GM06990 (cell line): ENCODE measurements at regions not wholly inside any gene's neighbourhood (a gene's known extent, or its start where the extent isn't known, plus 50 kb on each side); places are given as distances from the start of the nearest gene placed in this dataset.

Experiments used
- DNase-seq: peaks from one replicate; pipeline ENCODE4 v3.0.0-alpha.2; 2011; ENCODE audit not compliant: insufficient read length; ENCODE audit errors: extremely low read depth
- H3K27me3 ChIP-seq: replicated peaks from 2 replicates; pipeline ENCODE4 v1.6.0; 2011; ENCODE audit warnings: low read length; ENCODE audit not compliant: control insufficient read depth, insufficient read depth
- H3K36me3 ChIP-seq: 2 replicates; pipeline ENCODE4 v1.5.1; 2011; ENCODE audit warnings: low read length; ENCODE audit not compliant: control insufficient read depth, insufficient read depth
- H3K4me3 ChIP-seq: replicated peaks from 2 replicates; pipeline ENCODE4 v1.5.1; 2011; ENCODE audit warnings: low read depth, mild to moderate bottlenecking, control low read depth, low read length
- TF ChIP-seq, protein P1 (sequence below): IDR thresholded peaks from 2 replicates; pipeline ENCODE4 v1.5.1; 2011; ENCODE audit warnings: low read length, control low read depth, mild to moderate bottlenecking, inconsistent platforms; ENCODE audit not compliant: insufficient read depth, poor library complexity, severe bottlenecking

DNA sequence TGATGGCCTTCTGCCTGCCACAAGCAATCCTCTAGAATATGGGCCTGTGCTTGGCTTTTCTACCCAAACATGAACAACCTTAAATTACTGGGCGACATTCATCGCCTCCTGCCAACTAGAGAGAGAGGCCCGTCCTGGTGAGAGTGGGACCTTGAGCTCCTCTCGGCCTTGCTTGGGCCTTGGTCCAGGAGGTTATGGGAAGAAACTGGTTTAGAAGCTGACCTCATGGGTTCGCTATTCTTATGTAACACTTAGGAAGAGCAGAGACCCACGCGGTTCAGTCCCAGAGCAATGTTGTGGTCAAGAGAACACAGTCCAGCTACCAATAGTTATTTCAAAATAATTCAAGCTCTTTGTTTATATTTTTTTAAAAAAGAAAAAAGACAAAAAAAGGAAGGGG is 176.3 kb upstream of the ZNF32 start:
- no peak for DNase-seq
- Histone ChIP-seq H3K4me3 (no peak overlapping the region), H3K27me3 (no peaks in the 10 kb centered on the region), H3K36me3 (no peaks in the 10 kb centered on the region)
- TF ChIP-seq, protein P1, sequence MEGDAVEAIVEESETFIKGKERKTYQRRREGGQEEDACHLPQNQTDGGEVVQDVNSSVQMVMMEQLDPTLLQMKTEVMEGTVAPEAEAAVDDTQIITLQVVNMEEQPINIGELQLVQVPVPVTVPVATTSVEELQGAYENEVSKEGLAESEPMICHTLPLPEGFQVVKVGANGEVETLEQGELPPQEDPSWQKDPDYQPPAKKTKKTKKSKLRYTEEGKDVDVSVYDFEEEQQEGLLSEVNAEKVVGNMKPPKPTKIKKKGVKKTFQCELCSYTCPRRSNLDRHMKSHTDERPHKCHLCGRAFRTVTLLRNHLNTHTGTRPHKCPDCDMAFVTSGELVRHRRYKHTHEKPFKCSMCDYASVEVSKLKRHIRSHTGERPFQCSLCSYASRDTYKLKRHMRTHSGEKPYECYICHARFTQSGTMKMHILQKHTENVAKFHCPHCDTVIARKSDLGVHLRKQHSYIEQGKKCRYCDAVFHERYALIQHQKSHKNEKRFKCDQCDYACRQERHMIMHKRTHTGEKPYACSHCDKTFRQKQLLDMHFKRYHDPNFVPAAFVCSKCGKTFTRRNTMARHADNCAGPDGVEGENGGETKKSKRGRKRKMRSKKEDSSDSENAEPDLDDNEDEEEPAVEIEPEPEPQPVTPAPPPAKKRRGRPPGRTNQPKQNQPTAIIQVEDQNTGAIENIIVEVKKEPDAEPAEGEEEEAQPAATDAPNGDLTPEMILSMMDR = no peak

DNA sequence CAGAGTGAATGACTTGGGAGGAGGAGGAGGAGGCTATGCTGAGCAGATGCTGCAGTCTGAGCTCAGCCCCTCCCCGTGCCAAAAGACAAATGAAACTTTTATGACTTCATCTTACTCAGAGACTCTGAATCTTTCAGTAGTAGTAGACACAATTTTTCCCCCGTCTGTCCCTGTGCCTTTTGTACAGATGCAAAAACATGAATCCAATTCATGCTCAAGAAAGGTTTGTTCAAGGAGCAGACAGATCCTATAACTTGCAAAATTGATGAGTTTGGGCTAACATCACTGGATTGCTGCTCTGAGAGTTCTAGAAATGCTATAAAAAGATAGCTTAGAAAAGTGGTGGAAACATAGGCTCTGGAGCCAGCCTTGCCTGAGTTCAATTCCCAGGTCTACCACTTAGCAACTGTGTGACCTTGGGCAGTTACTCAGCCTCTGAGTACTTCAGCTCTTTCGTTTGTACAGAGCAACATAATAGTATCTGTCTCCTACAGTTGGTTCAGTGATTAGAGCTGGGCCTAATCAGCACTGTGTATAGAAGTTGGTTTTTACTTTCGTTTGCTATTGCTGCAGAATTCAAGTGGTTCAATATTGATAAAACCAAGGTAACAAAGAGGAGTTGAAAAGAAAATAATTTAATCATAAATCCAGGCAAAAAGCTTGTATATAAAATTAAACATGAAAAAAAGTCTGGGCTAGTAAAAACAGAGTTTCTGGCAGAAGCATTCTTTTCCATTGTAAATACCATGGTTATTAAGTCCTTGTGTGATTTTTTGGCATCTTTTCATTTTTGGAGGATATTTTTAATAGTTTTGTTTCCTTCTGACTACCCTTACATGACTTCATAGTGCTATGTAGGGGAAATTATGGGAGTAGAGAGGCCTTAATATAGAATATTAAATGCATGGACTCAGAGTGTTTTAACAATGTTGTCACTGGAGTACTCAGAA is 174.2 kb upstream of the ZNF32 start:
- H3K36me3 ChIP-seq = no peaks in the 10 kb centered on the region
- H3K4me3 ChIP-seq = no peak overlapping the region
- TF ChIP-seq, protein P1 = no peak
- no peaks in the 10 kb centered on the region for H3K27me3 ChIP-seq
- no peak for DNase-seq

GRCh38 chr10:43821103-43821502 is 172.4 kb upstream of the ZNF32 start:
- TF ChIP-seq, protein P1 = no peak
- Histone ChIP-seq H3K4me3 (no peak overlapping the region), H3K27me3 (no peaks in the 10 kb centered on the region), H3K36me3 (no peaks in the 10 kb centered on the region)
- no peak for DNase-seq

DNA sequence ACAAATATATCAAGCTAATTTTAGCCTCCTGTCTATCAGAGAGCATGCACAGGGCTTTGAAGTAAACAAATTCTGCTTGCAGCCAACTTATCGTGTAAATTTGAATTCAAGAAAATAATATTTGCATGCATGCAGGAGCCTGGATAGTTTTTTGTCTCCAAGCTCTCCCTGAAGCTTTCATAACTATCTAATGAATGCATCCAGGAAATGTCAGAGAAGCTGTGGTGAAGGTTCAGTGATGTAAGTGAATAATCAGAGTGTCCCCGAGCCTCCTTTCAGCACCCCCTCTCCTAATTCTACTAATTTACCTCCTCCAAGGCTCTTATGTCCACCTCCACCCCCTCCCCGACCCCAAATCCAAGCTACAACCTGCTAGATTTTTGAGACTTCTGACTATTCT is 172.0 kb upstream of the ZNF32 start:
- Histone ChIP-seq H3K4me3 (no peak overlapping the region), H3K36me3 (no peaks in the 10 kb centered on the region), H3K27me3 (no peaks in the 10 kb centered on the region)
- no peak for DNase-seq
- TF ChIP-seq, protein P1 = no peak

GRCh38 chr10:43819464-43820230 is 171.0 kb upstream of the ZNF32 start:
- Histone ChIP-seq H3K36me3 (no peaks in the 10 kb centered on the region), H3K4me3 (no peak overlapping the region), H3K27me3 (no peaks in the 10 kb centered on the region)
- TF ChIP-seq, protein P1 = no peak
- no peak for DNase-seq
